GM12878 (cell line): ENCODE measurements at regions not wholly inside any gene's neighbourhood (a gene's known extent, or its start where the extent isn't known, plus 50 kb on each side); places are given as distances from the start of the nearest gene placed in this dataset.

Experiments used
- ATAC-seq: fragments of 200-7000 bp; cut with Tn5 transposase; 3 replicates; pipeline ENCODE4 v1.9.1; 2020; ENCODE audit warnings: mild to moderate bottlenecking, moderate library complexity
- BruUV-seq: library from RNA; stranded (reverse); fragments of 400-500 nt; replicated peaks from 2 replicates; lab custom pipeline; 2021; lab: Mats Ljungman, UMichigan
- CTCF ChIA-PET: fragments of 300-600 bp; sonication (Branson Sonifier 250); formaldehyde crosslinking; extraction: SDS; loops from one replicate; lab custom pipeline; 2021; ENCODE audit warnings: inconsistent platforms; lab: Yijun Ruan, JAX
- POLR2A ChIA-PET: fragments of 350-600 bp; formaldehyde crosslinking; extraction: SDS; loops from one replicate; lab custom pipeline; 2021; ENCODE audit warnings: inconsistent platforms; lab: Charles Lee
- RAD21 ChIA-PET: fragments of 300-600 bp; sonication (Branson Sonifier 250); formaldehyde crosslinking; loops from one replicate; lab custom pipeline; 2023; ENCODE audit warnings: antibody characterized with exemption; ENCODE audit not compliant: unreplicated experiment; lab: Charles Lee
- SMC1A ChIA-PET: fragments of 300-600 bp; sonication (Branson Sonifier 250); formaldehyde crosslinking; loops from one replicate; lab custom pipeline; 2023; ENCODE audit not compliant: unreplicated experiment, uncharacterized antibody; lab: Charles Lee
- DNase-seq: peaks from one replicate; pipeline ENCODE4 v3.0.0-alpha.2; 2011; ENCODE audit warnings: low read depth, low spot score
- FAIRE-seq: peaks from 3 replicates; lab custom pipeline; 2011; peaks lifted over from hg19 to GRCh38; lab: Jason Lieb, UNC
- H2AFZ ChIP-seq: 2 replicates; pipeline ENCODE4 v1.6.0; 2011; ENCODE audit warnings: low read depth, low read length, control low read depth; ENCODE audit not compliant: control insufficient read depth
- H3K27ac ChIP-seq: 2 replicates; pipeline ENCODE4 v1.5.1; 2011; ENCODE audit warnings: control low read depth; ENCODE audit not compliant: control insufficient read depth, insufficient read depth
- H3K27me3 ChIP-seq, 2 experiments: replicated peaks in 1 of 2; 2 replicates each; pipeline versions ENCODE4 v1.6.0 to v1.6.1; 2011; ENCODE audit warnings: low read length in 1 of 2; ENCODE audit not compliant: control insufficient read depth in 2 of 2, insufficient read depth in 2 of 2
- H3K36me3 ChIP-seq, 2 experiments: 2 replicates each; pipeline ENCODE4 v1.5.1; 2011; ENCODE audit warnings: low read length in 1 of 2; ENCODE audit not compliant: control insufficient read depth in 2 of 2, insufficient read depth in 2 of 2
- H3K4me1 ChIP-seq: 2 replicates; pipeline ENCODE4 v1.6.1; 2011; ENCODE audit warnings: mild to moderate bottlenecking, low read length, moderate library complexity, mixed read lengths; ENCODE audit not compliant: control insufficient read depth, insufficient read depth
- H3K4me2 ChIP-seq: 2 replicates; pipeline ENCODE4 v1.6.0; 2011; ENCODE audit warnings: control low read depth; ENCODE audit not compliant: control insufficient read depth, insufficient read depth
- H3K4me3 ChIP-seq: fragments of 200-600 bp; sonication (generic); 2 replicates; pipeline ENCODE4 v1.5.1; 2016
- H3K79me2 ChIP-seq: 2 replicates; pipeline ENCODE4 v1.6.0; 2011; ENCODE audit warnings: low read length; ENCODE audit not compliant: control insufficient read depth, insufficient read depth
- H3K9ac ChIP-seq: 2 replicates; pipeline ENCODE4 v1.8.0; 2011; ENCODE audit warnings: low read length, control low read depth, mixed read lengths; ENCODE audit not compliant: control insufficient read depth, insufficient read depth
- H3K9me3 ChIP-seq: replicated peaks from 3 replicates; pipeline ENCODE4 v1.5.1; 2011; ENCODE audit warnings: mild to moderate bottlenecking, low read length; ENCODE audit not compliant: control insufficient read depth, insufficient read depth
- H4K20me1 ChIP-seq: 2 replicates; pipeline ENCODE4 v1.6.0; 2011; ENCODE audit not compliant: control insufficient read depth, insufficient read depth
- ASH2L ChIP-seq: fragments of 300-600, 200-600 bp; sonication (generic); IDR thresholded peaks from 2 replicates; pipeline ENCODE4 v1.6.1; 2017; ENCODE audit warnings: low read depth, mild to moderate bottlenecking, borderline replicate concordance
- BCL11A ChIP-seq: IDR thresholded peaks from 2 replicates; pipeline ENCODE4 v1.6.1; 2011; ENCODE audit warnings: low read depth, low read length
- CBX5 ChIP-seq: sonication (generic); IDR thresholded peaks from 2 replicates; pipeline ENCODE4 v1.6.1; 2016; ENCODE audit warnings: low read depth, moderate library complexity, mild to moderate bottlenecking, inconsistent platforms
- MTA2 ChIP-seq: fragments of 450-650 bp; IDR thresholded peaks from 2 replicates; pipeline ENCODE4 v1.6.1; 2016; ENCODE audit warnings: low read depth, mild to moderate bottlenecking, moderate library complexity
- MXI1 ChIP-seq: fragments of 150-350 bp; IDR thresholded peaks from 2 replicates; pipeline ENCODE4 v1.6.1; 2011; ENCODE audit warnings: low read depth, mild to moderate bottlenecking, inconsistent platforms, low read length, improper control_type of control experiment
- NBN ChIP-seq: fragments of 450-650 bp; IDR thresholded peaks from 2 replicates; pipeline ENCODE4 v1.6.1; 2016
- SMAD5 ChIP-seq: IDR thresholded peaks from 2 replicates; pipeline ENCODE4 v1.6.1; 2016; ENCODE audit warnings: antibody characterized with exemption, low read depth
- SMARCA5 ChIP-seq: fragments of 450-650 bp; IDR thresholded peaks from 2 replicates; pipeline ENCODE4 v1.6.1; 2017; ENCODE audit warnings: mild to moderate bottlenecking
- TCF12 ChIP-seq: IDR thresholded peaks from 2 replicates; pipeline ENCODE4 v1.6.1; 2011; ENCODE audit warnings: low read depth, mild to moderate bottlenecking, low read length
- ZNF24 ChIP-seq: fragments of 450-650 bp; IDR thresholded peaks from 2 replicates; pipeline ENCODE4 v1.6.1; 2017; ENCODE audit warnings: antibody characterized with exemption, mild to moderate bottlenecking
- WGBS: methylation state at CpG from one replicate; pipeline ENCODE4 v1.1.6; 2016; ENCODE audit warnings: low lambda C conversion rate; ENCODE audit not compliant: insufficient replicate concordance, insufficient coverage; ENCODE audit errors: missing lambda C conversion rate; 5-methylcytosine and 5-hydroxymethylcytosine counted together
- in situ Hi-C: fragments of 300-500 bp; cut with MboI; formaldehyde crosslinking; loops from 9 replicates; pipeline ENCODE4 v1.14.3; 2018; ENCODE audit warnings: mixed read lengths
- intact Hi-C: fragments of 100-400 bp; cut with micrococcal nuclease; formaldehyde crosslinking; loops from one replicate; pipeline ENCODE4 v1.14.2; 2022; ENCODE audit not compliant: unreplicated experiment
- TF ChIP-seq, protein P1 (sequence below): IDR thresholded peaks from 2 replicates; pipeline ENCODE4 v1.6.1; 2012; ENCODE audit warnings: low read depth, low read length, improper control_type of control experiment
- TF ChIP-seq, protein P2 (sequence below): fragments of 450-650 bp; IDR thresholded peaks from 2 replicates; pipeline ENCODE4 v1.6.1; 2016; ENCODE audit warnings: mild to moderate bottlenecking

DNA sequence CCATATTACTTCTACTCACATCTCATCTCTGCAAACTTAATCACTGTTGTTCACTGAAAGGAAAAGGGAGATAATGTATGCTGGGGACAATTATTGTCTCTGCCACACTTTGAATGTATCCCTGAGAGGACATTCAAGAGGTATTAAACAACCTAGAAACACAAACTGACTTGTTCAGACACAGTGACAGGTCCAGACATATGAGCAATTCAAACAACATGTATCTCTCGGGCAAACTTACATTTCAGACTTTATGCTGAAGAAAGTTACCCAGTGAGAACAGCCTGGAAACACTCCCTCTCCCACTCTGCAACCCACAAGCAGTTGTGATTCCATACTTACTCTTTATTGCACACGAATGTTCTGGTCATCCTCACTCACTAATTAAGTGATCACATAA, 968.7 kb upstream of the SLC10A2 start:
- intact Hi-C loops = no loop called here
- DNase-seq = no peak
- Histone ChIP-seq H3K9ac (no peak overlapping the region), H4K20me1 (no peaks in the 10 kb centered on the region), H3K79me2 (no peaks in the 10 kb centered on the region), H3K4me1 (no peaks in the 10 kb centered on the region), H3K36me3 (no peaks in the 10 kb centered on the region), H3K27me3 (no peaks in the 10 kb centered on the region), H3K9me3 (no peaks in the 10 kb centered on the region), H3K4me2 (no peak overlapping the region), H2AFZ (no peak overlapping the region), H3K27ac (no peak overlapping the region), H3K4me3 (no peak overlapping the region)
- RAD21 ChIA-PET = interaction anchor here (0.5 kb wide), 1 partner anchor 1320 kb away, joined by 3 read pairs; no protein-coding TSS in a partner anchor
- CTCF ChIA-PET = no interaction called here
- in situ Hi-C loops = no loop called here
- TF ChIP-seq BCL11A = no peak
- TF ChIP-seq ZNF24 = no peak
- TF ChIP-seq CBX5 = no peak
- TF ChIP-seq TCF12 = no peak
- TF ChIP-seq MXI1 = no peak
- TF ChIP-seq NBN = no peak
- TF ChIP-seq SMARCA5 = no peak
- TF ChIP-seq, protein P1, sequence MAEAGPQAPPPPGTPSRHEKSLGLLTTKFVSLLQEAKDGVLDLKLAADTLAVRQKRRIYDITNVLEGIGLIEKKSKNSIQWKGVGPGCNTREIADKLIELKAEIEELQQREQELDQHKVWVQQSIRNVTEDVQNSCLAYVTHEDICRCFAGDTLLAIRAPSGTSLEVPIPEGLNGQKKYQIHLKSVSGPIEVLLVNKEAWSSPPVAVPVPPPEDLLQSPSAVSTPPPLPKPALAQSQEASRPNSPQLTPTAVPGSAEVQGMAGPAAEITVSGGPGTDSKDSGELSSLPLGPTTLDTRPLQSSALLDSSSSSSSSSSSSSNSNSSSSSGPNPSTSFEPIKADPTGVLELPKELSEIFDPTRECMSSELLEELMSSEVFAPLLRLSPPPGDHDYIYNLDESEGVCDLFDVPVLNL = no peak
- no peak for TF ChIP-seq MTA2
- no peak for TF ChIP-seq SMAD5
- TF ChIP-seq, protein P2, sequence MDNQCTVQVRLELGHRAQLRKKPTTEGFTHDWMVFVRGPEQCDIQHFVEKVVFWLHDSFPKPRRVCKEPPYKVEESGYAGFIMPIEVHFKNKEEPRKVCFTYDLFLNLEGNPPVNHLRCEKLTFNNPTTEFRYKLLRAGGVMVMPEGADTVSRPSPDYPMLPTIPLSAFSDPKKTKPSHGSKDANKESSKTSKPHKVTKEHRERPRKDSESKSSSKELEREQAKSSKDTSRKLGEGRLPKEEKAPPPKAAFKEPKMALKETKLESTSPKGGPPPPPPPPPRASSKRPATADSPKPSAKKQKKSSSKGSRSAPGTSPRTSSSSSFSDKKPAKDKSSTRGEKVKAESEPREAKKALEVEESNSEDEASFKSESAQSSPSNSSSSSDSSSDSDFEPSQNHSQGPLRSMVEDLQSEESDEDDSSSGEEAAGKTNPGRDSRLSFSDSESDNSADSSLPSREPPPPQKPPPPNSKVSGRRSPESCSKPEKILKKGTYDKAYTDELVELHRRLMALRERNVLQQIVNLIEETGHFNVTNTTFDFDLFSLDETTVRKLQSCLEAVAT = no peak
- TF ChIP-seq ASH2L = no peak
- BruUV-seq = no TSS peak
- 0% methylated on average over 2 of the region's 2 CpGs for WGBS
- POLR2A ChIA-PET = no interaction called here
- SMC1A ChIA-PET = no interaction called here
- ATAC-seq = no peak
- FAIRE-seq = no peak
